ENCODE measurements at regions not wholly inside any gene's neighbourhood (a gene's known extent, or its start where the extent isn't known, plus 50 kb on each side); places are given as distances from the start of the nearest gene placed in this dataset.

- H3K4me3 ChIP-seq (replicated peaks; ENCODE audit: insufficient read depth, low read length): no peak overlapping the region
- no peak for TF ChIP-seq SPI1 (IDR thresholded peaks at IDR 0.05; ENCODE audit: borderline replicate concordance, low read depth)
- TF ChIP-seq GABPA (IDR thresholded peaks at IDR 0.05; ENCODE audit: low read depth): no peak
- no peak for DNase-seq (ENCODE audit: low read depth in 1 of 2, low spot score in 1 of 2)
- no peaks in the 10 kb centered on the region for H3K27me3 ChIP-seq (ENCODE audit: insufficient read depth, poor library complexity, severe bottlenecking)
- no peak overlapping the region for H3K27ac ChIP-seq (replicated peaks)
These were observed 75.1 kb upstream of the RGMB start for GRCh38 chr5:98698359-98698758.

GRCh38 chr5:98700730-98701129, 72.7 kb upstream of the RGMB start:
- no peak for DNase-seq (ENCODE audit: low read depth in 1 of 2, low spot score in 1 of 2)
- TF ChIP-seq SPI1 (IDR thresholded peaks at IDR 0.05; ENCODE audit: borderline replicate concordance, low read depth): no peak
- TF ChIP-seq REST (IDR thresholded peaks at IDR 0.05; ENCODE audit: insufficient replicate concordance, low read depth): no peak
- TF ChIP-seq, protein P1, sequence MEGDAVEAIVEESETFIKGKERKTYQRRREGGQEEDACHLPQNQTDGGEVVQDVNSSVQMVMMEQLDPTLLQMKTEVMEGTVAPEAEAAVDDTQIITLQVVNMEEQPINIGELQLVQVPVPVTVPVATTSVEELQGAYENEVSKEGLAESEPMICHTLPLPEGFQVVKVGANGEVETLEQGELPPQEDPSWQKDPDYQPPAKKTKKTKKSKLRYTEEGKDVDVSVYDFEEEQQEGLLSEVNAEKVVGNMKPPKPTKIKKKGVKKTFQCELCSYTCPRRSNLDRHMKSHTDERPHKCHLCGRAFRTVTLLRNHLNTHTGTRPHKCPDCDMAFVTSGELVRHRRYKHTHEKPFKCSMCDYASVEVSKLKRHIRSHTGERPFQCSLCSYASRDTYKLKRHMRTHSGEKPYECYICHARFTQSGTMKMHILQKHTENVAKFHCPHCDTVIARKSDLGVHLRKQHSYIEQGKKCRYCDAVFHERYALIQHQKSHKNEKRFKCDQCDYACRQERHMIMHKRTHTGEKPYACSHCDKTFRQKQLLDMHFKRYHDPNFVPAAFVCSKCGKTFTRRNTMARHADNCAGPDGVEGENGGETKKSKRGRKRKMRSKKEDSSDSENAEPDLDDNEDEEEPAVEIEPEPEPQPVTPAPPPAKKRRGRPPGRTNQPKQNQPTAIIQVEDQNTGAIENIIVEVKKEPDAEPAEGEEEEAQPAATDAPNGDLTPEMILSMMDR (IDR thresholded peaks at IDR 0.05; ENCODE audit: insufficient read depth, low read length): no peak
- TF ChIP-seq POLR2AphosphoS5 (IDR thresholded peaks at IDR 0.05; ENCODE audit: low read depth): no peak
- no peak for TF ChIP-seq GABPA (IDR thresholded peaks at IDR 0.05; ENCODE audit: low read depth)
- Histone ChIP-seq H3K4me3 (replicated peaks; ENCODE audit: insufficient read depth, low read length) (no peak overlapping the region), H3K27me3 (ENCODE audit: insufficient read depth, poor library complexity, severe bottlenecking) (no peaks in the 10 kb centered on the region), H3K27ac (replicated peaks) (no peak overlapping the region)

DNA sequence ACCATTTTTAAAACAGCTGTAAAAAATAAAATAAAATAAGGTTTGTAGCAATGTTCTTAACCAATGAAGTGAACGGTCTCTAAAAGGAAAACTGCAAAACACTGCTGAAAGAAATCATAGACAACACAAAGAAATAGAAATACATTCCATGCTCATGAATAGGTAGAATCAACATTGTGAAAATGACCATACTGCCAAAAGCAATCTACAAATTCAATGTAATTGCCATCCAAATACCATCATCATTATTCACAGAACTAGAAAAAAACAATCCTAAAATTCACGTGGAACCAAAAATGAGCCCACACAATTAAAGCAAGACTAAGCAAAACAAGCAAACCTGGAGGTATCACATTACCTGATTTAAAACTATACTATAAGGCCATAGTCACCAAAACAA, 67.6 kb upstream of the RGMB start:
- TF ChIP-seq REST (IDR thresholded peaks at IDR 0.05; ENCODE audit: insufficient replicate concordance, low read depth) (no peak), GABPA (IDR thresholded peaks at IDR 0.05; ENCODE audit: low read depth) (no peak), SPI1 (IDR thresholded peaks at IDR 0.05; ENCODE audit: borderline replicate concordance, low read depth) (no peak), POLR2AphosphoS5 (IDR thresholded peaks at IDR 0.05; ENCODE audit: low read depth) (no peak)
- TF ChIP-seq, protein P1 (IDR thresholded peaks at IDR 0.05; ENCODE audit: insufficient read depth, low read length): no peak
- Histone ChIP-seq H3K4me3 (replicated peaks; ENCODE audit: insufficient read depth, low read length) (no peak overlapping the region), H3K27ac (replicated peaks) (no peak overlapping the region), H3K27me3 (ENCODE audit: insufficient read depth, poor library complexity, severe bottlenecking) (no peaks in the 10 kb centered on the region)
- no peak for DNase-seq (ENCODE audit: low read depth in 1 of 2, low spot score in 1 of 2)

DNA sequence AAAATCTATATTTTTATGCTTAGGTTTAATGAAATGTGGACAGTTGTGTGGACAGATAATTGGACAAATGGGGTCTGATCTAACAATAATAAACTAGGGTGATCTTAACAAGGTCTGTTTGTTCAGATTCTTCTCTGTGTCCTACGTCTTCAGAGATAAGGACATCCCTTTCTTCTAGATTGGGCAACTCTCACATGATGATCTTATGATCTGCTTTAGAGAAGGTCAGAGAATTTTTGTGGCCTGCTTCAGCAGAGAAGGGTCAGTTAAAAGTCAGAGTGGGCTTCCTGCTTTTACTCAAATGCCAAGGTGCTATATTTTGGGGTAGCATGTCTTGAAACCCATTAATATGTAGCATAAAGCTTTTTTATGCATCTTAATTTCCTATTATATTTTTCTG, 63.8 kb upstream of the RGMB start:
- TF ChIP-seq SPI1 (IDR thresholded peaks at IDR 0.05; ENCODE audit: borderline replicate concordance, low read depth) (no peak), POLR2AphosphoS5 (IDR thresholded peaks at IDR 0.05; ENCODE audit: low read depth) (no peak), GABPA (IDR thresholded peaks at IDR 0.05; ENCODE audit: low read depth) (no peak), REST (IDR thresholded peaks at IDR 0.05; ENCODE audit: insufficient replicate concordance, low read depth) (no peak)
- TF ChIP-seq, protein P1 (IDR thresholded peaks at IDR 0.05; ENCODE audit: insufficient read depth, low read length): no peak
- H3K4me3 ChIP-seq (replicated peaks; ENCODE audit: insufficient read depth, low read length): no peak overlapping the region
- H3K27me3 ChIP-seq (ENCODE audit: insufficient read depth, poor library complexity, severe bottlenecking): no peaks in the 10 kb centered on the region
- H3K27ac ChIP-seq (replicated peaks): no peak overlapping the region
- DNase-seq (ENCODE audit: low read depth in 1 of 2, low spot score in 1 of 2): no peak
